ENCODE measurements at regions not wholly inside any gene's neighbourhood (a gene's known extent, or its start where the extent isn't known, plus 50 kb on each side); places are given as distances from the start of the nearest gene placed in this dataset.

DNA sequence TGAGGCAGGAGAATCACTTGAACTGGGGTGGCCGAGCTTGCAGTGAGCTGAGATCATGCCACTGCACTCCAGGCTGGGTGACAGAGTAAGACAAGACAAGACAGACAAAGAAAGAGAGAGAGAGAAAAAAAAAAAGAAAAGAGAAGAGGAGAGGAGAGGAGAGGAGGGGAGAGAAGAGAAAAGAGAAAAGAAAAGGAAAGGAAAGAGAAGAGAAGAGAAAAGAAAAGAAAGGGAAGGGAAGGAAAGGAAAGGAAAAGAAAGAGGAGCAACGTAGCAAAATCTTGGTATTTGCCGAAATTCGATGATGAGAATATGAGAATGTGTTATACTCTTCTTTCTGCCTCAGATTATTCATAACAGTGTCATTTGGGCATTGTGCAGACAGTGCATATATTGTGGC is 101.2 kb upstream of the PFKP start:
- no peak for TF ChIP-seq MXI1 (IDR thresholded peaks at IDR 0.05; ENCODE audit: borderline replicate concordance, low read depth, low read length)
- TF ChIP-seq RCOR1 (IDR thresholded peaks at IDR 0.05; ENCODE audit: insufficient replicate concordance, low read length) = no peak
- TF ChIP-seq CHD1 (IDR thresholded peaks at IDR 0.05; ENCODE audit: low read depth, low read length) = no peak
- TF ChIP-seq, protein P1, sequence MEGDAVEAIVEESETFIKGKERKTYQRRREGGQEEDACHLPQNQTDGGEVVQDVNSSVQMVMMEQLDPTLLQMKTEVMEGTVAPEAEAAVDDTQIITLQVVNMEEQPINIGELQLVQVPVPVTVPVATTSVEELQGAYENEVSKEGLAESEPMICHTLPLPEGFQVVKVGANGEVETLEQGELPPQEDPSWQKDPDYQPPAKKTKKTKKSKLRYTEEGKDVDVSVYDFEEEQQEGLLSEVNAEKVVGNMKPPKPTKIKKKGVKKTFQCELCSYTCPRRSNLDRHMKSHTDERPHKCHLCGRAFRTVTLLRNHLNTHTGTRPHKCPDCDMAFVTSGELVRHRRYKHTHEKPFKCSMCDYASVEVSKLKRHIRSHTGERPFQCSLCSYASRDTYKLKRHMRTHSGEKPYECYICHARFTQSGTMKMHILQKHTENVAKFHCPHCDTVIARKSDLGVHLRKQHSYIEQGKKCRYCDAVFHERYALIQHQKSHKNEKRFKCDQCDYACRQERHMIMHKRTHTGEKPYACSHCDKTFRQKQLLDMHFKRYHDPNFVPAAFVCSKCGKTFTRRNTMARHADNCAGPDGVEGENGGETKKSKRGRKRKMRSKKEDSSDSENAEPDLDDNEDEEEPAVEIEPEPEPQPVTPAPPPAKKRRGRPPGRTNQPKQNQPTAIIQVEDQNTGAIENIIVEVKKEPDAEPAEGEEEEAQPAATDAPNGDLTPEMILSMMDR (conservative IDR thresholded peaks at IDR 0.05; ENCODE audit: low read depth, low read length) = no peak
- TF ChIP-seq CEBPB (IDR thresholded peaks at IDR 0.05; ENCODE audit: low read depth, low read length) = no peak
- no peak for TF ChIP-seq RFX5 (IDR thresholded peaks at IDR 0.05; ENCODE audit: low read depth, low read length)
- TF ChIP-seq FOS (IDR thresholded peaks at IDR 0.05; ENCODE audit: low read depth, low read length) = no peak
- TF ChIP-seq RAD21 (IDR thresholded peaks at IDR 0.05; ENCODE audit: low read length) = no peak
- TF ChIP-seq POLR2A (IDR thresholded peaks at IDR 0.05; ENCODE audit: low read depth, low read length) = no peak
- TF ChIP-seq MAFK (IDR thresholded peaks at IDR 0.05; ENCODE audit: low read depth, low read length) = no peak
- TF ChIP-seq SMC3 (IDR thresholded peaks at IDR 0.05; ENCODE audit: low read depth, low read length) = no peak
- TF ChIP-seq, protein P2, sequence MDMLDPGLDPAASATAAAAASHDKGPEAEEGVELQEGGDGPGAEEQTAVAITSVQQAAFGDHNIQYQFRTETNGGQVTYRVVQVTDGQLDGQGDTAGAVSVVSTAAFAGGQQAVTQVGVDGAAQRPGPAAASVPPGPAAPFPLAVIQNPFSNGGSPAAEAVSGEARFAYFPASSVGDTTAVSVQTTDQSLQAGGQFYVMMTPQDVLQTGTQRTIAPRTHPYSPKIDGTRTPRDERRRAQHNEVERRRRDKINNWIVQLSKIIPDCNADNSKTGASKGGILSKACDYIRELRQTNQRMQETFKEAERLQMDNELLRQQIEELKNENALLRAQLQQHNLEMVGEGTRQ (IDR thresholded peaks at IDR 0.05; ENCODE audit: low read depth, low read length) = no peak
- no peak for TF ChIP-seq BHLHE40 (IDR thresholded peaks at IDR 0.05; ENCODE audit: low read depth, low read length)
- TF ChIP-seq NFE2L2 (IDR thresholded peaks at IDR 0.05; ENCODE audit: low read depth, low read length) = no peak
- TF ChIP-seq MAZ (IDR thresholded peaks at IDR 0.05; ENCODE audit: borderline replicate concordance, low read depth, low read length) = no peak
- TF ChIP-seq, protein P3, sequence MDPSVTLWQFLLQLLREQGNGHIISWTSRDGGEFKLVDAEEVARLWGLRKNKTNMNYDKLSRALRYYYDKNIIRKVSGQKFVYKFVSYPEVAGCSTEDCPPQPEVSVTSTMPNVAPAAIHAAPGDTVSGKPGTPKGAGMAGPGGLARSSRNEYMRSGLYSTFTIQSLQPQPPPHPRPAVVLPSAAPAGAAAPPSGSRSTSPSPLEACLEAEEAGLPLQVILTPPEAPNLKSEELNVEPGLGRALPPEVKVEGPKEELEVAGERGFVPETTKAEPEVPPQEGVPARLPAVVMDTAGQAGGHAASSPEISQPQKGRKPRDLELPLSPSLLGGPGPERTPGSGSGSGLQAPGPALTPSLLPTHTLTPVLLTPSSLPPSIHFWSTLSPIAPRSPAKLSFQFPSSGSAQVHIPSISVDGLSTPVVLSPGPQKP (IDR thresholded peaks at IDR 0.05; ENCODE audit: borderline replicate concordance, low read depth, low read length) = no peak
- Histone ChIP-seq H3K4me1 (ENCODE audit: control insufficient read depth, insufficient read depth, low read length) (no peaks in the 10 kb centered on the region), H3K23ac (ENCODE audit: low read depth, low read length) (no peak overlapping the region), H3K9me1 (ENCODE audit: insufficient read depth, low read length) (no peaks in the 10 kb centered on the region), H2BK20ac (ENCODE audit: low read depth, low read length) (no peak overlapping the region), H2BK120ac (ENCODE audit: low read depth, low read length) (no peak overlapping the region), H3K27ac (ENCODE audit: insufficient read depth, low read length) (no peak overlapping the region), H3K9me3 (ENCODE audit: control insufficient read depth, insufficient read depth, low read length) (no peaks in the 10 kb centered on the region), H4K20me1 (ENCODE audit: insufficient read depth, low read length) (no peaks in the 10 kb centered on the region), H3K79me1 (ENCODE audit: low read depth in 1 of 2, low read length in 2 of 2) (no peaks in the 10 kb centered on the region), H3K4me3 (ENCODE audit: insufficient read depth, low read depth, low read length) (no peak overlapping the region), H3K4ac (ENCODE audit: low read depth, low read length) (no peak overlapping the region), H2BK5ac (ENCODE audit: low read depth, low read length, poor library complexity, severe bottlenecking) (no peak overlapping the region), H4K91ac (ENCODE audit: insufficient read depth, low read depth, low read length) (no peak overlapping the region), H2AK5ac (ENCODE audit: low read depth, low read length) (no peak overlapping the region), H2AK9ac (replicated peaks; ENCODE audit: low read depth, low read length, poor library complexity) (no peak overlapping the region), H3K9ac (ENCODE audit: low read depth, low read length) (no peak overlapping the region), H3K18ac (ENCODE audit: low read depth, low read length) (no peak overlapping the region), H3K14ac (replicated peaks; ENCODE audit: low read depth, low read length) (no peak overlapping the region), H2AFZ (replicated peaks; ENCODE audit: low read length, poor library complexity) (no peak overlapping the region), H3K4me2 (ENCODE audit: low read depth, low read length) (no peak overlapping the region), H4K8ac (ENCODE audit: low read depth in 2 of 2, low read length in 2 of 2) (no peak overlapping the region), H3K36me3 (ENCODE audit: control insufficient read depth, insufficient read depth, low read length) (no peaks in the 10 kb centered on the region), H3K27me3 (ENCODE audit: control insufficient read depth, insufficient read depth, low read length) (peaks cover 1% of the 10 kb centered on the region; the same call in 1 of the 2 replicates), H2BK15ac (ENCODE audit: low read depth, low read length) (no peak overlapping the region), H3K56ac (ENCODE audit: extremely low read depth, insufficient read depth, low read length) (no peak overlapping the region), H4K5ac (ENCODE audit: low read depth, low read length) (no peak overlapping the region)
- dilution Hi-C loops (cut with HindIII; ENCODE audit: low sequenced_read_pairs, unreplicated experiment) (no loop called here), intact Hi-C loops (cut with micrococcal nuclease) (no loop called here), in situ Hi-C loops (cut with MboI; ENCODE audit: low sequenced_read_pairs) (no loop called here)
- ATAC-seq (ENCODE audit: low read depth) (no peak), DNase-seq (no peak)
- no TSS peak for BruUV-seq (replicated peaks)
- WGBS, 2 experiments (ENCODE audit: extremely low coverage in 2 of 2, insufficient read length in 1 of 2) = no CpG with 5 or more reads among the region's 4 CpGs
- ChIA-PET CTCF (interaction anchor here (0.6 to 0.9 kb wide), 2 partner anchors 9 to 37 kb away, joined by 3 read pairs; no protein-coding TSS in a partner anchor), POLR2A (ENCODE audit: unreplicated experiment) (no interaction called here)
